H9 (cell line): ENCODE measurements at regions not wholly inside any gene's neighbourhood (a gene's known extent, or its start where the extent isn't known, plus 50 kb on each side); places are given as distances from the start of the nearest gene placed in this dataset.

ENCODE experiments used
- DNase-seq: peaks from one replicate; pipeline ENCODE4 v3.0.0-alpha.2; 2017
- H2AFZ ChIP-seq: one replicate; pipeline ENCODE4 v1.6.1; 2013; ENCODE audit warnings: mild to moderate bottlenecking, low read length, control low read depth, moderate library complexity
- H2AK5ac ChIP-seq: 2 replicates; pipeline ENCODE4 v1.6.1; 2013; ENCODE audit warnings: low read length, control low read depth, mixed read lengths; ENCODE audit not compliant: insufficient read length
- H2BK120ac ChIP-seq: one replicate; pipeline ENCODE4 v1.6.1; 2013; ENCODE audit warnings: low read depth, mild to moderate bottlenecking, low read length, control low read depth, inconsistent platforms; ENCODE audit not compliant: poor library complexity, severe bottlenecking
- H2BK12ac ChIP-seq: 2 replicates; pipeline ENCODE4 v1.6.1; 2013; ENCODE audit warnings: low read length, control low read depth, mixed read lengths, low read depth; ENCODE audit not compliant: insufficient read length
- H2BK15ac ChIP-seq: 2 replicates; pipeline ENCODE4 v1.6.1; 2013; ENCODE audit warnings: low read depth, low read length, control low read depth
- H2BK20ac ChIP-seq: one replicate; pipeline ENCODE4 v1.6.1; 2013; ENCODE audit warnings: low read depth, mild to moderate bottlenecking, low read length, control low read depth, inconsistent platforms; ENCODE audit not compliant: poor library complexity, severe bottlenecking
- H2BK5ac ChIP-seq: 2 replicates; pipeline ENCODE4 v1.6.1; 2013; ENCODE audit warnings: low read length, control low read depth, mixed read lengths; ENCODE audit not compliant: insufficient read length
- H3K14ac ChIP-seq: 2 replicates; pipeline ENCODE4 v1.6.1; 2013; ENCODE audit warnings: low read length, control low read depth; ENCODE audit not compliant: insufficient read depth
- H3K18ac ChIP-seq: 2 replicates; pipeline ENCODE4 v1.6.1; 2013; ENCODE audit warnings: low read depth, mild to moderate bottlenecking, mixed read lengths, low read length, control low read depth; ENCODE audit not compliant: insufficient read length
- H3K23ac ChIP-seq: 2 replicates; pipeline ENCODE4 v1.6.1; 2013; ENCODE audit warnings: low read length, control low read depth, mixed read lengths, low read depth; ENCODE audit not compliant: insufficient read length
- H3K23me2 ChIP-seq: 2 replicates; pipeline ENCODE4 v1.6.1; 2013; ENCODE audit warnings: low read depth, mild to moderate bottlenecking, mixed read lengths, low read length, control low read depth; ENCODE audit not compliant: insufficient read length, poor library complexity, severe bottlenecking
- H3K27ac ChIP-seq: 2 replicates; pipeline ENCODE4 v1.5.1; 2013; ENCODE audit warnings: low read length, control low read depth, mixed read lengths, low read depth; ENCODE audit not compliant: insufficient read length
- H3K27me3 ChIP-seq: 2 replicates; pipeline ENCODE4 v1.6.1; 2013; ENCODE audit warnings: low read length, control low read depth, inconsistent platforms; ENCODE audit not compliant: insufficient read depth
- H3K4ac ChIP-seq: 2 replicates; pipeline ENCODE4 v1.6.1; 2013; ENCODE audit warnings: low read depth, mild to moderate bottlenecking, control low read depth, inconsistent platforms, low read length, moderate library complexity
- H3K4me1 ChIP-seq: 2 replicates; pipeline ENCODE4 v1.6.1; 2013; ENCODE audit warnings: low read length, control low read depth, inconsistent platforms; ENCODE audit not compliant: insufficient read depth
- H3K4me2 ChIP-seq: 2 replicates; pipeline ENCODE4 v1.6.1; 2013; ENCODE audit warnings: low read length, control low read depth, mixed read lengths; ENCODE audit not compliant: insufficient read length, insufficient read depth
- H3K56ac ChIP-seq: 2 replicates; pipeline ENCODE4 v1.6.1; 2013; ENCODE audit warnings: low read depth, mild to moderate bottlenecking, mixed read lengths, low read length, control low read depth; ENCODE audit not compliant: insufficient read length
- H3K79me1 ChIP-seq: 2 replicates; pipeline ENCODE4 v1.6.1; 2013; ENCODE audit warnings: low read depth, mild to moderate bottlenecking, moderate library complexity, low read length, control low read depth, inconsistent platforms; ENCODE audit not compliant: insufficient read depth, poor library complexity, severe bottlenecking
- H3K79me2 ChIP-seq: 2 replicates; pipeline ENCODE4 v1.6.1; 2013; ENCODE audit warnings: low read length, control low read depth, inconsistent platforms; ENCODE audit not compliant: insufficient read depth
- H3K9ac ChIP-seq: 2 replicates; pipeline ENCODE4 v1.6.1; 2013; ENCODE audit warnings: low read length, control low read depth, mixed read lengths; ENCODE audit not compliant: insufficient read length; ENCODE audit errors: extremely low read depth
- H3K9me3 ChIP-seq: one replicate; pipeline ENCODE4 v1.6.1; 2013; ENCODE audit warnings: low read depth, low read length, inconsistent platforms; ENCODE audit not compliant: control insufficient read depth
- H3T11ph ChIP-seq: one replicate; pipeline ENCODE4 v1.6.1; 2013; ENCODE audit warnings: mild to moderate bottlenecking, low read length, control low read depth, inconsistent platforms
- H4K20me1 ChIP-seq: one replicate; pipeline ENCODE4 v1.6.1; 2013; ENCODE audit not compliant: control insufficient read depth, insufficient read length, insufficient read depth
- H4K5ac ChIP-seq: 2 replicates; pipeline ENCODE4 v1.6.1; 2013; ENCODE audit warnings: low read depth, mild to moderate bottlenecking, mixed read lengths, low read length, control low read depth; ENCODE audit not compliant: insufficient read length
- H4K8ac ChIP-seq: replicated peaks from 2 replicates; pipeline ENCODE4 v1.6.1; 2013; ENCODE audit warnings: low read length, control low read depth, mixed read lengths, low read depth; ENCODE audit not compliant: insufficient read length
- H4K91ac ChIP-seq: 2 replicates; pipeline ENCODE4 v1.6.1; 2013; ENCODE audit warnings: low read depth, mild to moderate bottlenecking, moderate library complexity, mixed read lengths, low read length, control low read depth; ENCODE audit not compliant: insufficient read length
- H3K27ac Mint-ChIP-seq, 3 experiments: 2 replicates in 2 of 3; 3 replicates in 1 of 3; pipeline ENCODE4 v1.8.0; 2020 to 2021; ENCODE audit warnings: mixed read lengths in 3 of 3, mild to moderate bottlenecking in 1 of 3, moderate library complexity in 1 of 3
- H3K27me3 Mint-ChIP-seq: 2 replicates; pipeline ENCODE4 v1.8.0; 2021; ENCODE audit warnings: low read depth, mild to moderate bottlenecking, moderate library complexity, mixed read lengths
- H3K36me3 Mint-ChIP-seq, 3 experiments: 2 replicates in 2 of 3; 3 replicates in 1 of 3; pipeline ENCODE4 v1.8.0; 2020 to 2021; ENCODE audit warnings: low read depth in 3 of 3, mixed read lengths in 3 of 3; ENCODE audit not compliant: insufficient read depth in 1 of 3
- H3K4me1 Mint-ChIP-seq, 2 experiments: 2 replicates each; pipeline ENCODE4 v1.8.0; 2020; ENCODE audit warnings: mixed read lengths in 2 of 2
- H3K4me3 Mint-ChIP-seq, 2 experiments: 2 replicates in 1 of 2; 3 replicates in 1 of 2; pipeline ENCODE4 v1.8.0; 2020 to 2021; ENCODE audit warnings: mild to moderate bottlenecking in 2 of 2, mixed read lengths in 2 of 2, moderate library complexity in 1 of 2
- H3K9me3 Mint-ChIP-seq, 2 experiments: 2 replicates in 1 of 2; 3 replicates in 1 of 2; pipeline ENCODE4 v1.8.0; 2020; ENCODE audit warnings: mild to moderate bottlenecking in 2 of 2, mixed read lengths in 2 of 2, moderate library complexity in 1 of 2
- CTCF ChIP-seq: fragments of 200-600 bp; sonication (generic); conservative IDR thresholded peaks from 3 replicates; pipeline ENCODE4 v1.8.0; 2021; ENCODE audit warnings: antibody characterized with exemption, mild to moderate bottlenecking
- WGBS: extraction: QIAGEN DNeasy Blood & Tissue Kit; methylation state at CpG from one replicate; pipeline ENCODE4 v1.1.7; 2013; ENCODE audit warnings: missing lambda C conversion rate, low lambda C conversion rate, mixed read lengths; ENCODE audit not compliant: insufficient read length; ENCODE audit errors: extremely low coverage; 5-methylcytosine and 5-hydroxymethylcytosine counted together

GRCh38 chr5:125365747-125366146, 619.3 kb upstream of the ZNF608 start:
- Histone ChIP-seq H3K56ac (no peak overlapping the region), H3K4me2 (no peak overlapping the region), H2BK15ac (no peak overlapping the region), H3K4me1 (peaks cover 5% of the 10 kb centered on the region; the same call in 1 of the 2 replicates), H2AK5ac (no peak overlapping the region), H3K4ac (no peak overlapping the region), H3T11ph (no peak overlapping the region), H2BK12ac (no peak overlapping the region), H4K91ac (no peak overlapping the region), H3K23me2 (no peaks in the 10 kb centered on the region), H2BK5ac (no peak overlapping the region), H4K5ac (no peak overlapping the region), H2BK120ac (no peak overlapping the region), H3K79me1 (no peaks in the 10 kb centered on the region), H2BK20ac (no peak overlapping the region), H3K27ac (no peak overlapping the region), H4K8ac (no peak overlapping the region), H3K79me2 (no peaks in the 10 kb centered on the region), H4K20me1 (no peaks in the 10 kb centered on the region), H2AFZ (no peak overlapping the region), H3K14ac (no peak overlapping the region), H3K23ac (no peak overlapping the region), H3K9me3 (no peaks in the 10 kb centered on the region), H3K27me3 (no peaks in the 10 kb centered on the region), H3K18ac (no peak overlapping the region), H3K9ac (no peak overlapping the region)
- Mint-ChIP-seq H3K27ac (0 out of 7 replicates have a peak overlapping the region, but pooled peaks of 1 of the 3 experiments have one; percentile 35), H3K27me3 (no peaks in the 10 kb centered on the region), H3K4me3 (no peak overlapping the region), H3K9me3 (peaks cover 9 to 10% of the 10 kb centered on the region in 2 experiments; a peak in 4 of 5 replicates), H3K4me1 (peaks cover 16 to 22% of the 10 kb centered on the region in 2 experiments), H3K36me3 (peaks cover 15 to 35% (median 16%) of the 10 kb centered on the region in 3 experiments)
- no peak for DNase-seq
- WGBS = no CpG with 5 or more reads among the region's 2 CpGs
- TF ChIP-seq CTCF = no peak
